Testis (tissue), 2 donors: ENCODE measurements at regions not wholly inside any gene's neighbourhood (a gene's known extent, or its start where the extent isn't known, plus 50 kb on each side); places are given as distances from the start of the nearest gene placed in this dataset.

Source experiments
- CTCF ChIP-seq, 3 experiments: fragments of 450-650 bp in 2 of 3; fragments of 200-600 bp in 1 of 3; sonication (generic) in 1 of 3; IDR thresholded peaks; one replicate each; pipeline ENCODE4 v1.5.1; 2016 to 2019; ENCODE audit warnings: antibody characterized with exemption in 3 of 3, mild to moderate bottlenecking in 2 of 3, moderate library complexity in 1 of 3
- POLR2A ChIP-seq: fragments of 450-650 bp; IDR thresholded peaks from one replicate; pipeline ENCODE4 v1.6.1; 2017; ENCODE audit warnings: antibody characterized with exemption, mild to moderate bottlenecking, moderate library complexity

GRCh38 chr20:50297498-50298376 lies 107.1 kb downstream of the CEBPB start:
- TF ChIP-seq POLR2A (no peak), CTCF (IDR thresholded peaks at IDR 0.05) (no peak)
